NCI-H69 (cell line): ENCODE measurements at regions not wholly inside any gene's neighbourhood (a gene's known extent, or its start where the extent isn't known, plus 50 kb on each side); places are given as distances from the start of the nearest gene placed in this dataset.
"Not testable (repeated sequence)": the region's sequence is repeated elsewhere in the genome, so short reads cannot be mapped to it uniquely, and the experiment has no call there.

Experiments
- DNase-seq: peaks from one replicate; lab custom pipeline; 2025; lab: John Stamatoyannopoulos, UW

GRCh38 chr5:10126900-10127299, 122.8 kb downstream of the ATPSCKMT start:
- DNase-seq = no peak

- no peak for DNase-seq
Observed at GRCh38 chr5:10125116-10125515, 124.6 kb downstream of the ATPSCKMT start.

GRCh38 chr5:10124287-10124686, 125.4 kb downstream of the ATPSCKMT start:
- no peak for DNase-seq

GRCh38 chr5:10123254-10123989, 126.3 kb downstream of the ATPSCKMT start:
- no peak for DNase-seq

GRCh38 chr5:10122076-10122726, 127.5 kb downstream of the ATPSCKMT start:
- no peak for DNase-seq

GRCh38 chr5:10120934-10121333, 128.8 kb downstream of the ATPSCKMT start:
- no peak for DNase-seq

- no peak for DNase-seq
Observed at GRCh38 chr5:10118150-10118549, 131.5 kb downstream of the ATPSCKMT start.

GRCh38 chr5:10116594-10116993, 133.1 kb downstream of the ATPSCKMT start:
- DNase-seq = no peak

GRCh38 chr5:10115669-10116068, 134.0 kb downstream of the ATPSCKMT start:
- DNase-seq = no peak

GRCh38 chr5:10111571-10111970, 138.1 kb downstream of the ATPSCKMT start:
- DNase-seq = no peak

- no peak for DNase-seq
Observed at GRCh38 chr5:10110228-10110627, 139.5 kb downstream of the ATPSCKMT start.

- DNase-seq = no peak
Observed at GRCh38 chr5:10109299-10109698, 140.4 kb downstream of the ATPSCKMT start.

- DNase-seq = no peak
Observed at GRCh38 chr5:10106806-10107205, 142.9 kb downstream of the ATPSCKMT start.

GRCh38 chr5:10106285-10106684, 143.4 kb downstream of the ATPSCKMT start:
- DNase-seq = no peak

GRCh38 chr5:10102706-10103497, 146.8 kb downstream of the ATPSCKMT start:
- DNase-seq = no peak

GRCh38 chr5:10102235-10102634, 147.5 kb downstream of the ATPSCKMT start:
- DNase-seq = not testable (repeated sequence)

GRCh38 chr5:10099548-10099947, 150.1 kb downstream of the ATPSCKMT start:
- no peak for DNase-seq

GRCh38 chr5:10091701-10092100, 158.0 kb downstream of the ATPSCKMT start:
- DNase-seq = no peak

- DNase-seq = no peak
Observed at GRCh38 chr5:10090074-10090473, 159.6 kb downstream of the ATPSCKMT start.

- no peak for DNase-seq
Observed at GRCh38 chr5:10085185-10085584, 164.5 kb downstream of the ATPSCKMT start.

- DNase-seq = no peak
Observed at GRCh38 chr5:10081584-10081983, 168.1 kb downstream of the ATPSCKMT start.

GRCh38 chr5:10077791-10078545, 171.7 kb downstream of the ATPSCKMT start:
- no peak for DNase-seq
